Osteocyte (in vitro differentiated cells): ENCODE measurements at regions not wholly inside any gene's neighbourhood (a gene's known extent, or its start where the extent isn't known, plus 50 kb on each side); places are given as distances from the start of the nearest gene placed in this dataset.
"Not testable (repeated sequence)": the region's sequence is repeated elsewhere in the genome, so short reads cannot be mapped to it uniquely, and the experiment has no call there.

Experiments
- DNase-seq: peaks from one replicate; pipeline ENCODE4 v3.0.0; 2021; ENCODE audit warnings: mixed read lengths; ENCODE audit not compliant: unreplicated experiment; ENCODE audit errors: extremely low spot score
- H3K27ac Mint-ChIP-seq: one replicate; pipeline ENCODE4 v1.8.0; 2021; ENCODE audit warnings: mild to moderate bottlenecking, mixed read lengths; ENCODE audit not compliant: unreplicated experiment
- H3K27me3 Mint-ChIP-seq: one replicate; pipeline ENCODE4 v1.8.0; 2021; ENCODE audit warnings: mixed read lengths; ENCODE audit not compliant: unreplicated experiment
- H3K36me3 Mint-ChIP-seq: one replicate; pipeline ENCODE4 v1.8.0; 2021; ENCODE audit warnings: mixed read lengths; ENCODE audit not compliant: unreplicated experiment
- H3K4me1 Mint-ChIP-seq: one replicate; pipeline ENCODE4 v1.8.0; 2021; ENCODE audit warnings: mixed read lengths; ENCODE audit not compliant: unreplicated experiment
- H3K4me3 Mint-ChIP-seq: one replicate; pipeline ENCODE4 v1.8.0; 2021; ENCODE audit warnings: mild to moderate bottlenecking, moderate library complexity, mixed read lengths; ENCODE audit not compliant: unreplicated experiment
- H3K9me3 Mint-ChIP-seq: one replicate; pipeline ENCODE4 v1.8.0; 2021; ENCODE audit warnings: mixed read lengths; ENCODE audit not compliant: unreplicated experiment
- TF ChIP-seq, protein P1 (sequence below): fragments of 200-600 bp; sonication (generic); IDR thresholded peaks from 2 replicates; pipeline ENCODE4 v1.5.0; 2021; ENCODE audit warnings: antibody characterized with exemption, mild to moderate bottlenecking, moderate library complexity

- H3K9me3 Mint-ChIP-seq, result no peaks in the 10 kb centered on the region
- H3K4me1 Mint-ChIP-seq, result no peaks in the 10 kb centered on the region
- TF ChIP-seq, protein P1, sequence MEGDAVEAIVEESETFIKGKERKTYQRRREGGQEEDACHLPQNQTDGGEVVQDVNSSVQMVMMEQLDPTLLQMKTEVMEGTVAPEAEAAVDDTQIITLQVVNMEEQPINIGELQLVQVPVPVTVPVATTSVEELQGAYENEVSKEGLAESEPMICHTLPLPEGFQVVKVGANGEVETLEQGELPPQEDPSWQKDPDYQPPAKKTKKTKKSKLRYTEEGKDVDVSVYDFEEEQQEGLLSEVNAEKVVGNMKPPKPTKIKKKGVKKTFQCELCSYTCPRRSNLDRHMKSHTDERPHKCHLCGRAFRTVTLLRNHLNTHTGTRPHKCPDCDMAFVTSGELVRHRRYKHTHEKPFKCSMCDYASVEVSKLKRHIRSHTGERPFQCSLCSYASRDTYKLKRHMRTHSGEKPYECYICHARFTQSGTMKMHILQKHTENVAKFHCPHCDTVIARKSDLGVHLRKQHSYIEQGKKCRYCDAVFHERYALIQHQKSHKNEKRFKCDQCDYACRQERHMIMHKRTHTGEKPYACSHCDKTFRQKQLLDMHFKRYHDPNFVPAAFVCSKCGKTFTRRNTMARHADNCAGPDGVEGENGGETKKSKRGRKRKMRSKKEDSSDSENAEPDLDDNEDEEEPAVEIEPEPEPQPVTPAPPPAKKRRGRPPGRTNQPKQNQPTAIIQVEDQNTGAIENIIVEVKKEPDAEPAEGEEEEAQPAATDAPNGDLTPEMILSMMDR, result no peak
- no peak for DNase-seq
- H3K27me3 Mint-ChIP-seq, result no peaks in the 10 kb centered on the region
- H3K27ac Mint-ChIP-seq, result no peak overlapping the region
- H3K4me3 Mint-ChIP-seq, result no peak overlapping the region
- H3K36me3 Mint-ChIP-seq, result no peaks in the 10 kb centered on the region
Observed at GRCh38 chr9:27829621-27830020, 256.3 kb upstream of the C9orf72 start.

- H3K27me3 Mint-ChIP-seq, H3K36me3 Mint-ChIP-seq, H3K4me1 Mint-ChIP-seq, H3K4me3 Mint-ChIP-seq, H3K27ac Mint-ChIP-seq, DNase-seq, H3K9me3 Mint-ChIP-seq: not testable (repeated sequence)
Observed at GRCh38 chr9:27832108-27832507, 258.8 kb upstream of the C9orf72 start.

DNA sequence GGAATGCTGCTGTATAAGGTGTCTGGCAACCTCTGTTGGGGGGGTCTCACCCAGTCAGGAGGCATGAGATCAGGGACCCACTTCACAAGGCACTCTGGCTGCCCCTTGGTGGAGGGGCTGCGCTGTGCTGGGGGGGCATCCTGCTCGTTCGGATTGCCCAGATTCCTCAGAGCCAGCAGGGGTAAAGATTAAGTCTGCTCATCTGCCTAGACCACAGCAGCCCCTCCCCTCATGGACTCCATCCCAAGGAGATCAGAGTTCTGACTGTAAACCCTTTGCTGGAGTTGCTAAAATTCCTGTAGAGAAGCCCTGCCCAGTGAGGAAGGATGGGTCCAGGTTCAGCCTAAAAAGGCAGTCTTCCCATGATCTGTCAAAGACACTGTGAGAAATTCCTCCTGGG, 262.0 kb upstream of the C9orf72 start:
- TF ChIP-seq, protein P1, result no peak
- Mint-ChIP-seq H3K27ac (no peak overlapping the region), H3K36me3 (no peaks in the 10 kb centered on the region), H3K9me3 (no peaks in the 10 kb centered on the region), H3K4me3 (no peak overlapping the region), H3K27me3 (peaks cover 3% of the 10 kb centered on the region), H3K4me1 (no peaks in the 10 kb centered on the region)
- no peak for DNase-seq

- DNase-seq, result no peak
- Mint-ChIP-seq H3K27ac (no peak overlapping the region), H3K9me3 (no peaks in the 10 kb centered on the region), H3K27me3 (peaks cover 3% of the 10 kb centered on the region), H3K4me3 (no peak overlapping the region), H3K36me3 (no peaks in the 10 kb centered on the region), H3K4me1 (no peaks in the 10 kb centered on the region)
- TF ChIP-seq, protein P1, result no peak
Observed at GRCh38 chr9:27835746-27836145, 262.5 kb upstream of the C9orf72 start.

DNA sequence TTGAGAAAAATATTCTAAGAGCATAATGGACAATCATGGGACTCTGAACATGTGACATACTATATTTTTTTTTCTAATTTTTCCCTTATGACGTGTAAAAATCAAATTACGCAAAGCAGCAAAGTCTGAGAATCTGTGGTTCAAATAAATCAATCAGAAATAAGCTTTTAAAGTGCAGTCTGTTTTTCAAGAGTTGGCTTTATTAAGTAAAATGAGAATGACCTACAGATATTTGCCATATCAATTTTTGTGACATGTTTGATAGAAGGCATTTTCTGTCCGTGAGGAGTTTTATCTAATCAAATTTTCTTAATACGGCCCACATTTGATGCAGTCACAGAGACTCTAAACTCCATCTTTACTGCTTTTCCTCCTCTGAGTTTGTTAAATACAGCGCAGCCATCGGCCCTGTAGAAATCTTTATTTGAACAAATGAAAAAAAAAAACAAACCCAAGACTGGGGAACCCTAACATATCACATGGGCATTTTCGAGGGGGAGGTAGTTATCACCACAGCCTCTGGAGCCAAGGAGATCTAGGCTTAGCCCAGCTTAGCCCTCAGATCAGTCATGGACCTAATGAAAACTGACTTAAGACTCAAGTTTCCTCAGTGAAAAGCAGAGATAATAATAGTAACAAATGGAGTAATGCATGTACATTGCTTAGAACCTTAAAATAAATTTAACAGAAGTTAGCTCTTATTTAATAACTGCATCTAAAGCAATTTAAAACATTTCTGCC, 263.6 kb upstream of the C9orf72 start:
- Mint-ChIP-seq H3K27ac (no peak overlapping the region), H3K4me3 (no peak overlapping the region), H3K4me1 (no peaks in the 10 kb centered on the region), H3K27me3 (peaks cover 5% of the 10 kb centered on the region), H3K36me3 (no peaks in the 10 kb centered on the region), H3K9me3 (no peaks in the 10 kb centered on the region)
- TF ChIP-seq, protein P1, result no peak
- DNase-seq, result no peak
